ENCODE measurements at regions not wholly inside any gene's neighbourhood (a gene's known extent, or its start where the extent isn't known, plus 50 kb on each side); places are given as distances from the start of the nearest gene placed in this dataset.

- FAIRE-seq = no peak
Observed at GRCh38 chr7:113825832-113826231, 93.0 kb downstream of the PPP1R3A start.

- FAIRE-seq = no peak
Observed at GRCh38 chr7:113824117-113824823, 94.5 kb downstream of the PPP1R3A start.

GRCh38 chr7:113819474-113819873, 99.3 kb downstream of the PPP1R3A start:
- FAIRE-seq = no peak

- no peak for FAIRE-seq
Observed at GRCh38 chr7:113816639-113817038, 102.2 kb downstream of the PPP1R3A start.

- FAIRE-seq = no peak
Observed at GRCh38 chr7:113813471-113813870, 105.3 kb downstream of the PPP1R3A start.

GRCh38 chr7:113812591-113813255, 106.1 kb downstream of the PPP1R3A start:
- FAIRE-seq = no peak

- FAIRE-seq = no peak
Observed at GRCh38 chr7:113810080-113810744, 108.6 kb downstream of the PPP1R3A start.

- FAIRE-seq = no peak
Observed at GRCh38 chr7:113809581-113809980, 109.2 kb downstream of the PPP1R3A start.

GRCh38 chr7:113806633-113807327, 112.0 kb downstream of the PPP1R3A start:
- FAIRE-seq = no peak

GRCh38 chr7:113805976-113806375, 112.8 kb downstream of the PPP1R3A start:
- FAIRE-seq = no peak

- no peak for FAIRE-seq
Observed at GRCh38 chr7:113804475-113805095, 114.2 kb downstream of the PPP1R3A start.

GRCh38 chr7:113801751-113802150, 117.1 kb downstream of the PPP1R3A start:
- no peak for FAIRE-seq

- no peak for FAIRE-seq
Observed at GRCh38 chr7:113800826-113801225, 118.0 kb downstream of the PPP1R3A start.

GRCh38 chr7:113799896-113800295, 118.9 kb downstream of the PPP1R3A start:
- no peak for FAIRE-seq

- no peak for FAIRE-seq
Observed at GRCh38 chr7:113797420-113798010, 121.3 kb downstream of the PPP1R3A start.

GRCh38 chr7:113796557-113796956, 122.3 kb downstream of the PPP1R3A start:
- FAIRE-seq = no peak

- FAIRE-seq = no peak
Observed at GRCh38 chr7:113794573-113794972, 124.2 kb downstream of the PPP1R3A start.

- FAIRE-seq = no peak
Observed at GRCh38 chr7:113793171-113793570, 125.6 kb downstream of the PPP1R3A start.

- no peak for FAIRE-seq
Observed at GRCh38 chr7:113790025-113790424, 128.8 kb downstream of the PPP1R3A start.

- no peak for FAIRE-seq
Observed at GRCh38 chr7:113787106-113787505, 131.7 kb downstream of the PPP1R3A start.

GRCh38 chr7:113784956-113785355, 133.9 kb downstream of the PPP1R3A start:
- no peak for FAIRE-seq

- no peak for FAIRE-seq
Observed at GRCh38 chr7:113784316-113784715, 134.5 kb downstream of the PPP1R3A start.

Measured in colon (tissue), 2 donors.